A172 (cell line): ENCODE measurements at regions not wholly inside any gene's neighbourhood (a gene's known extent, or its start where the extent isn't known, plus 50 kb on each side); places are given as distances from the start of the nearest gene placed in this dataset.

Source experiments
- DNase-seq: peaks from one replicate; pipeline ENCODE4 v3.0.0-alpha.2; 2015; ENCODE audit warnings: low spot score

DNA sequence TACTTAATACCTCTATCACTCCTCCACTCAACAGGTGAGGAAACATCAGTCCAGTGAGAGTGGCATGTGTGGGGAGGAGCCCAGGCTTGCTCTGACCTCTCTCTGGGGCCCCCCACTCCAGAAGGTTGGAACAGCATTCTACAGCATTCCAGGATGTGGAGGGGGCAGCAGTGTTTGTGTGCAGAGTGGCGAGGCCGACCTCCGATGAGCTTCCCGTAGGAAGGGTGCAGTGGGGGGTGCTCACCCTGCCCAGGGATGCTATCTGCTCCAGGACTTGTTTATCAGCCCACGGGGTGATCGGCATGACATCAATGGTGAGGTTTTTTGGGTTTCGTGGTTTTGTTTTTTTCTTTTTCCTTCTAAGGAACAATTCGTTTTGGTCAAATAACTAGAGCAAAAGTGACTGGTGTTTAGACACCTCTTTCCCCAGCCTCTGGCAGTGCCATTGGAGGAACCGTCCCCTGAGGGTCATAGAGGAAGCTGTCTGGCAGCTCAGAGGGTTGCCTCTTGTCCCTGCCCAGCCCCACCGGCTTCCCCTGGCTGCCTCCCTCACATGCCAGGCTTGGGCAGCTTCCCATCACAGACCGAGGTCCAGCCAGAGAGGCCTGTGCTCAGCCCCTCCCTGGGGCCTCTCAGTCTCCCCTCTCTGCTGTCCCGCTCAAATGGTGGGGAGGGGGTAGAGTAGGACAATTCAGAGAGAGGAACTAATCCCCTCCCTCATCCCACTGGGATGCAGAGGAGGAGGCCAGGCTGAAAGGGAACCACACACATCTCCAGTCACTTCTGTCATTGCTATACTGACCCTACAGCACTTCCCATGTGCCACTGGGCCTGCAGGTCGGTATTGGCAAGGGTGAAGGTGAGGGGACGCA is 96.5 kb downstream of the ZFP36L2 start:
- no peak for DNase-seq

- no peak for DNase-seq
Observed at GRCh38 chr2:43128559-43128955, 97.8 kb downstream of the ZFP36L2 start.

GRCh38 chr2:43127941-43128558 is 98.4 kb downstream of the ZFP36L2 start:
- DNase-seq: no peak

GRCh38 chr2:43127208-43127940 is 99.0 kb downstream of the ZFP36L2 start:
- DNase-seq: no peak

GRCh38 chr2:43126817-43127207 is 99.6 kb downstream of the ZFP36L2 start:
- DNase-seq: no peak

- DNase-seq: no peak
Observed at GRCh38 chr2:43125090-43125998, 101.1 kb downstream of the ZFP36L2 start.

- DNase-seq: no peak
Observed at GRCh38 chr2:43124687-43125057, 101.7 kb downstream of the ZFP36L2 start.

DNA sequence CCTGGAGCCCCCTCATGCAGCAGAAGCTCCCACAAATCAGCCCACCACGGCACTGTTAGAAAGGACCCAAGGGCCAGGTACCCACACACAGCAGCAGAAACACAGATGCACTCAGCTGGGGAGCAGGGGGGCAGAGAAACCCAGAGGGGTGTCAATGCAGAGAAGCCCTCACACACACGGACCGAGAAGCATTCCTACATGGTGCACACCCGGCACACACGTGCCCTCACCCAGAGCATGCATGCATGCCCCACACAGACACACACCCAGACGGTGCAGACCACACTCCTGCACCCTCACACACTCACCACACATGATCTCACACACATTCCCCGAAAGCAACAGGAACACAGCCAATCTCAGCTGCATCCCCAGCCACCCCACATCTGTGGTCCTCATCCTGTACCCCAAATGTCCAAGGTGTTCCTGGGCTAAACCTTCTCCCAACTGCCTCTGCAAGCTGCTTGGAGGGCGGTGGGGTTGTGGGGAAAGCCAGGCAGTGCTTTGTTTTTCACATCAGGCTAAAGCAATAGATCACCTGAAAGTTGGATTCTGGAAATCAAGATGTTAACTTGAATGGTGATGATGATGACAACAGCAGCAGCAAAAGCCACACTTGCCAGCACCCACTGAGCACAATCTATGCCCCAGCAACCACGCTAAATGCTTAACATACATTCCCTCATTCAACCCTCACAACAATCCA is 102.3 kb downstream of the ZFP36L2 start:
- no peak for DNase-seq

DNA sequence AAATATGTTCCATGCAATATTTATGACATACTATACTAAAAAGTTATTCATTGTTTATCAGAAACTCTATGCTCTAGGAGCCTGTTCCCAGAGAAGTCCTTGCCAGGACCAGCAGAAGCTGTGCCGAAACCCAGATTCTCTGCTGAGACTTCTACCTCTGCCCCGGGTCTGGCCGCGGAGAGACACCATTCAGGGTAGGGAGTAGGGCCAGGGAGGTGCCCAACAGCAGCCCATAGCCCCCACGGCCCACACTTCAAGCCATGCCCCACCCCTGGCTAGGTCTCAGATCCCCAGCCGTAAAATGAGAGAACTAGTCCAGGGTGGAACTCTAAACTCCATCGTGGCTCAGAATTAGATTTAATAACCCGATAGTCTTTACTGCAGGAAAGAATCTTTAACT is 102.9 kb downstream of the ZFP36L2 start:
- no peak for DNase-seq

GRCh38 chr2:43123028-43123427 is 103.4 kb downstream of the ZFP36L2 start:
- no peak for DNase-seq

GRCh38 chr2:43121580-43122314 is 104.7 kb downstream of the ZFP36L2 start:
- no peak for DNase-seq

GRCh38 chr2:43119303-43119702 is 107.1 kb downstream of the ZFP36L2 start:
- DNase-seq: no peak

GRCh38 chr2:43117521-43118143 is 108.8 kb downstream of the ZFP36L2 start:
- DNase-seq: no peak

DNA sequence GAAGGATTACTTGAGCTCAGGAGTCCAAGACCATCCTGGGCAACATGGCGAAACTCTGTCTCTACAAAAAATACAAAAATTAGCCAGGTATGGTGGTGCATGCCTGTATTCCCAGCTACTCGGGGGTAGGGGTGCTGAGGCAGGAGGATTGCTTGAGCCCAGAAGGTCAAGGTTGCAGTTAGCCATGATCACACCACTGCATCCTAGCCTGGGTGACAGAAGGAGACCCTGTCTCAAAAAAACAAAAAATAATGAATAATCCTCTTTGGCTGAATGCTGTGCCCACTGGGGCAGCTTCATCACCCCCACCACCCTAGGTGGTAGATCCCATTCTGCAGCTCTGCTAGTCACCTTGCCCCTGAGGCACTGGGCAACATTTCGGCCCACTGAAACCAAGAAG is 109.4 kb downstream of the ZFP36L2 start:
- DNase-seq: no peak

DNA sequence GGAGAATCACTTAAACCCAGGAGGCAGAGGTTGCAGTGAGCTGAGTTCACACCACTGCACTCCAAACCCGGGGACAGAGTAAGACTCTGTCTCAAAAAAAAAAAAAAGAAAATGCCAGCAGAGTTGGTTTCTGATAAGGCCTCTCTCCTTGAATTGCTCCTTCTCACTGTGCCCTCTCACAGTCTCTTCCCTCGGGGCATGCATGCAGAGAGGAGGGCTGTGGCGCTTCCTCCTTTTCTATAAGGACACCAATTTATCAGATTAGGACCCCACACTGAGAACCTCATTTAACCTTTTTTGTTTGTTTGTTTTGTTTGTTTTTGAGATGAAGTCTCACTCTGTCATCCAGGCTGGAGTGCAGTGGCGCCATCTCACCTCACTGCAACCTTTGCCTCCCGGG is 110.5 kb downstream of the ZFP36L2 start:
- DNase-seq: no peak

- DNase-seq: peak; percentile 63
Observed at GRCh38 chr2:43114210-43114609, 112.2 kb downstream of the ZFP36L2 start.

GRCh38 chr2:43111788-43112554 is 114.4 kb downstream of the ZFP36L2 start:
- DNase-seq: no peak

DNA sequence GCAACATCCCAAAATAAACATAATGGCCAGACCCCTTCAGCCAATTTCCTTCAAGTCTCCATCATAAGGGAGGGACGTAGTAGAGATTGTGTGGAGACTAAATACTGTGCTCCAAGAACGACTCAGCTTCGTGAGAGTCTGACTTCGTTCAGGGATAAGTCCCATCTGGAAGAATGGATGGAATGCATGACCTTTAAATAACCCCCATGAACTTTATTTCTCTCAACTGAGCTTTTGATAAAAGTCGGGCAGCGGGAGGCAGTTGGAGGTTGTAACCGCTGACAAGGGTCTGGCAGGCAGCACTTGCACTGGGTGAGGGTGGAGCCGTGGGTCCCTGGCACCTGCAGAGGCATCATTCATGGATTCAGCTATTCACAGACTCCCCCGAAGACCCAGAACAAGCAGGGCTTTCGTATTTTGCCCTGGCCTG is 115.9 kb downstream of the ZFP36L2 start:
- DNase-seq: peak; percentile 77

DNA sequence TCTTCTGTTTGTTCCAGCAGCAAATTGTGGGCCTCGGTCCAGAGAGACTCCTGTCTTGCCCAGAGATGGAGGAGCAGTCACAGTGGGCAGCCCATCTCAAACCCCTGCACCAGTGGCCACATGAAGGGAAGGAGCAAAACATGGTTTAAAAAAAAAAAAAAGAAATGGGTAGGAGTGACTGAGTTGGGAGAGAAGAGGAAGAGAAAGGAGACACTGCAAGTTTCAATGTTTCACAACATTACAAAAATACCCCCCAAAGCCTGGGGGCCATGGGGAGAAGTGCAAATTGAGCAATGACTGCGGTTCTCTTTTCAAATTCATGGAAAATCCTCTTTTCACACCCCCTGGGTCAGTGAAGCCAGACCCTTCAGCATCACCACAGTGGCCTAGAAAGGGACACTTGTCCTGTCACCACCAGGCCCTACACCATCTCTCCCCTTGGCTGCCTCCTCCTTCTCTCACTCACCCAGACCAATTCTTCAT is 117.1 kb downstream of the ZFP36L2 start:
- DNase-seq: no peak
